HepG2 (cell line): ENCODE measurements at regions not wholly inside any gene's neighbourhood (a gene's known extent, or its start where the extent isn't known, plus 50 kb on each side); places are given as distances from the start of the nearest gene placed in this dataset.

Source experiments
- ATAC-seq: fragments of 200-7000 bp; cut with Tn5 transposase; 3 replicates; pipeline ENCODE4 v1.9.1; 2020; ENCODE audit warnings: mild to moderate bottlenecking, moderate library complexity
- BruUV-seq: library from RNA; stranded (reverse); fragments of 400-500 nt; replicated peaks from 2 replicates; lab custom pipeline; 2021; lab: Mats Ljungman, UMichigan
- CTCF ChIA-PET: fragments of 300-600 bp; formaldehyde crosslinking; extraction: SDS; loops from one replicate; lab custom pipeline; 2021; ENCODE audit warnings: low total read pairs, inconsistent platforms, low intra/inter-chr PET ratio; lab: Yijun Ruan, JAX
- POLR2A ChIA-PET: fragments of 350-600 bp; sonication (Branson Sonifier 250); formaldehyde crosslinking; loops from one replicate; lab custom pipeline; 2020; ENCODE audit warnings: antibody characterized with exemption, inconsistent platforms; lab: Yijun Ruan, JAX
- DNase-seq: peaks from one replicate; pipeline ENCODE4 v3.0.0-alpha.2; 2015; ENCODE audit warnings: low spot score
- FAIRE-seq: peaks from 3 replicates; lab custom pipeline; 2011; peaks lifted over from hg19 to GRCh38; lab: Jason Lieb, UNC
- H2AFZ ChIP-seq: one replicate; pipeline ENCODE4 v1.6.1; 2011; ENCODE audit warnings: low read length, inconsistent platforms
- H3K27ac ChIP-seq: fragments of 300-600 bp; 3 replicates; pipeline ENCODE4 v1.8.0; 2011; ENCODE audit warnings: mixed run types, mild to moderate bottlenecking, mixed read lengths, low read length, inconsistent platforms; ENCODE audit not compliant: insufficient read depth; ENCODE audit errors: extremely low read length
- H3K27me3 ChIP-seq, 2 experiments: fragments of 200-600 bp in 1 of 2; 2 replicates in 1 of 2; 3 replicates in 1 of 2; pipeline versions ENCODE4 v1.6.0 to v1.8.0; 2011; ENCODE audit warnings: low read length in 2 of 2, mild to moderate bottlenecking in 2 of 2, moderate library complexity in 2 of 2, inconsistent platforms in 1 of 2; ENCODE audit not compliant: insufficient read depth in 2 of 2, control insufficient read depth in 1 of 2
- H3K36me3 ChIP-seq, 2 experiments: fragments of 200-600 bp in 1 of 2; replicated peaks in 1 of 2; 2 replicates in 1 of 2; 3 replicates in 1 of 2; pipeline versions ENCODE4 v1.5.1 to v1.8.0; 2011; ENCODE audit warnings: low read length in 2 of 2, inconsistent platforms in 1 of 2; ENCODE audit not compliant: insufficient read depth in 2 of 2, control insufficient read depth in 1 of 2
- H3K4me1 ChIP-seq: 2 replicates; pipeline ENCODE4 v1.5.1; 2012; ENCODE audit warnings: low read length, inconsistent platforms; ENCODE audit not compliant: insufficient read depth
- H3K4me2 ChIP-seq: 2 replicates; pipeline ENCODE4 v1.6.0; 2011; ENCODE audit warnings: low read depth, low read length, inconsistent platforms
- H3K4me3 ChIP-seq, 3 experiments: fragments of 200-600 bp in 1 of 3; sonication (generic), shearing (Covaris generic) in 1 of 3; replicated peaks in 1 of 3; 2 replicates each; pipeline ENCODE4 v1.5.1; 2011 to 2016; ENCODE audit warnings: low read length in 3 of 3, inconsistent platforms in 2 of 3, low read depth in 2 of 3, mild to moderate bottlenecking in 2 of 3, control low read depth in 1 of 3, mixed read lengths in 1 of 3; ENCODE audit not compliant: insufficient read depth in 1 of 3
- H3K79me2 ChIP-seq: one replicate; pipeline ENCODE4 v1.6.1; 2011; ENCODE audit warnings: low read length, inconsistent platforms; ENCODE audit not compliant: insufficient read depth
- H3K9ac ChIP-seq: 2 replicates; pipeline ENCODE4 v1.6.0; 2011; ENCODE audit warnings: mild to moderate bottlenecking, low read depth, low read length, inconsistent platforms; ENCODE audit not compliant: insufficient read depth
- H3K9me3 ChIP-seq: 2 replicates; pipeline ENCODE4 v1.5.1; 2012; ENCODE audit warnings: mild to moderate bottlenecking, low read length
- H4K20me1 ChIP-seq: 2 replicates; pipeline ENCODE4 v1.6.0; 2011; ENCODE audit warnings: inconsistent platforms, mild to moderate bottlenecking, low read length, moderate library complexity; ENCODE audit not compliant: insufficient read depth
- ADNP ChIP-seq: sonication (generic); formaldehyde crosslinking; IDR thresholded peaks from 2 replicates; pipeline ENCODE4 v1.4.0; 2020; ENCODE audit warnings: missing genetic modification reagents
- GATAD1 ChIP-seq: IDR thresholded peaks from 2 replicates; pipeline ENCODE4 v1.6.1; 2016; ENCODE audit warnings: missing genetic modification reagents, missing compliant biosample characterization
- HNF4A ChIP-seq: sonication (generic); formaldehyde crosslinking; IDR thresholded peaks from 2 replicates; pipeline ENCODE4 v1.4.0; 2020; ENCODE audit warnings: missing genetic modification reagents
- KLF6 ChIP-seq: IDR thresholded peaks from 2 replicates; pipeline ENCODE4 v1.8.0; 2016; ENCODE audit warnings: missing biosample characterization, missing genetic modification reagents
- NFAT5 ChIP-seq: sonication (generic); formaldehyde crosslinking; IDR thresholded peaks from 2 replicates; pipeline ENCODE4 v1.4.0; 2020; ENCODE audit warnings: missing genetic modification reagents
- POLR2G ChIP-seq: fragments of 200-400 bp; formaldehyde crosslinking; IDR thresholded peaks from 2 replicates; pipeline ENCODE4 v1.6.1; 2018; ENCODE audit warnings: mild to moderate bottlenecking, low read depth, low read length, moderate library complexity
- ZFYVE20 ChIP-seq: sonication (generic); formaldehyde crosslinking; IDR thresholded peaks from 2 replicates; pipeline ENCODE4 v1.8.0; 2023; ENCODE audit warnings: low read depth, mild to moderate bottlenecking, moderate library complexity, missing genetic modification reagents, borderline replicate concordance
- ZMYM4 ChIP-seq: sonication (generic); formaldehyde crosslinking; IDR thresholded peaks from 2 replicates; pipeline ENCODE4 v1.8.1; 2023; ENCODE audit warnings: mild to moderate bottlenecking, missing genetic modification reagents
- ZNF407 ChIP-seq: sonication (generic); formaldehyde crosslinking; IDR thresholded peaks from one replicate; pipeline ENCODE4 v1.5.1; 2020; ENCODE audit warnings: mild to moderate bottlenecking, missing genetic modification reagents; ENCODE audit errors: not compliant biosample characterization
- ZNF550 ChIP-seq: sonication (generic); formaldehyde crosslinking; IDR thresholded peaks from 2 replicates; pipeline ENCODE4 v1.4.0; 2020; ENCODE audit warnings: mild to moderate bottlenecking, missing genetic modification reagents, borderline replicate concordance
- WGBS: methylation state at CpG from one replicate; pipeline ENCODE4 v1.1.6; 2017; ENCODE audit warnings: low lambda C conversion rate; 5-methylcytosine and 5-hydroxymethylcytosine counted together
- in situ Hi-C: cut with HindIII; loops from 2 replicates; pipeline ENCODE4 v1.10.0; 2017; ENCODE audit warnings: low pct_unique_long_range_greater_than_20kb; ENCODE audit not compliant: extremely low pct_ligation_motif_present
- intact Hi-C: fragments of 100-400 bp; cut with micrococcal nuclease; formaldehyde crosslinking; loops from one replicate; pipeline ENCODE4 v1.10.0; 2022; ENCODE audit not compliant: unreplicated experiment
- TF ChIP-seq, protein P1 (sequence below): IDR thresholded peaks from 2 replicates; pipeline ENCODE4 v1.6.1; 2016; ENCODE audit warnings: low read depth, control low read depth

DNA sequence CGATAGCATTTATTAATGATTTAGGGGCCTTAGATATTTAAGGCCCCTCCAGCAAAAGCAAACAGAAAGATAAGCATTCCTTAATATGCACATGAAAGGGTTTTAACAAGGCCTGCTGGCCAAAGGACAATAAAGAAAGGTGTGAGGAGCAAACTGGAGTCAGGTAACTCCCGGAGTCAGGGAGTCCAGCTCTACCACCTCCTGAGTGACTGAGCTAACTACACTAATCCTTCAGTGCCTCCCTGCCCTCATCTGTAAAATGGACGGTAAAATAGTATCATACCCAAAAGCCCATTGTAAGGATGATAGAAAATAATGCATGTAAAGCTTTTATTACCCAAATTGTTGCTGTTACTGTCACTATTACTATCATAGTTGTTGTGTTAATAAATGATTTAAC lies 161.7 kb downstream of the SIPA1L2 start:
- H3K9ac ChIP-seq = no peak overlapping the region
- intact Hi-C loops (no loop called here), in situ Hi-C loops (no loop called here)
- H3K36me3 ChIP-seq = no peaks in the 10 kb centered on the region
- H3K4me2 ChIP-seq = no peak overlapping the region
- no peaks in the 10 kb centered on the region for H4K20me1 ChIP-seq
- no TSS peak for BruUV-seq
- FAIRE-seq (no peak), DNase-seq (no peak), ATAC-seq (no peak)
- no peak overlapping the region for H3K27ac ChIP-seq
- 0% methylated on average over 3 of the region's 3 CpGs for WGBS
- H3K4me1 ChIP-seq = no peaks in the 10 kb centered on the region
- no peak overlapping the region for H3K4me3 ChIP-seq
- ChIA-PET POLR2A (no interaction called here), CTCF (no interaction called here)
- no peak overlapping the region for H2AFZ ChIP-seq
- no peaks in the 10 kb centered on the region for H3K79me2 ChIP-seq
- H3K27me3 ChIP-seq = no peaks in the 10 kb centered on the region
- no peaks in the 10 kb centered on the region for H3K9me3 ChIP-seq
- TF ChIP-seq ZFYVE20 (CRISPR knock-in tag) (no peak), ZNF407 (CRISPR knock-in tag) (no peak), ZNF550 (CRISPR knock-in tag) (no peak), POLR2G (no peak), HNF4A (CRISPR knock-in tag) (no peak), KLF6 (CRISPR knock-in tag) (no peak), ADNP (CRISPR knock-in tag) (no peak), ZMYM4 (CRISPR knock-in tag) (no peak), NFAT5 (CRISPR knock-in tag) (no peak), GATAD1 (CRISPR knock-in tag) (no peak)
- TF ChIP-seq, protein P1, sequence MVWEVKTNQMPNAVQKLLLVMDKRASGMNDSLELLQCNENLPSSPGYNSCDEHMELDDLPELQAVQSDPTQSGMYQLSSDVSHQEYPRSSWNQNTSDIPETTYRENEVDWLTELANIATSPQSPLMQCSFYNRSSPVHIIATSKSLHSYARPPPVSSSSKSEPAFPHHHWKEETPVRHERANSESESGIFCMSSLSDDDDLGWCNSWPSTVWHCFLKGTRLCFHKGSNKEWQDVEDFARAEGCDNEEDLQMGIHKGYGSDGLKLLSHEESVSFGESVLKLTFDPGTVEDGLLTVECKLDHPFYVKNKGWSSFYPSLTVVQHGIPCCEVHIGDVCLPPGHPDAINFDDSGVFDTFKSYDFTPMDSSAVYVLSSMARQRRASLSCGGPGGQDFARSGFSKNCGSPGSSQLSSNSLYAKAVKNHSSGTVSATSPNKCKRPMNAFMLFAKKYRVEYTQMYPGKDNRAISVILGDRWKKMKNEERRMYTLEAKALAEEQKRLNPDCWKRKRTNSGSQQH (CRISPR knock-in tag) = no peak
